SU-DHL-6 (cell line): ENCODE measurements at regions not wholly inside any gene's neighbourhood (a gene's known extent, or its start where the extent isn't known, plus 50 kb on each side); places are given as distances from the start of the nearest gene placed in this dataset.

Experiments used
- H2AFZ ChIP-seq: fragments of 200-600 bp; sonication (generic); 2 replicates; pipeline ENCODE4 v1.6.1; 2014; ENCODE audit warnings: low read depth, mild to moderate bottlenecking, moderate library complexity, mixed read lengths, antibody characterized with exemption, low read length; ENCODE audit not compliant: severe bottlenecking
- H3F3A ChIP-seq: fragments of 200-600 bp; shearing (Covaris generic); 2 replicates; pipeline ENCODE4 v1.6.0; 2016; ENCODE audit warnings: antibody characterized with exemption, mild to moderate bottlenecking; ENCODE audit not compliant: insufficient read depth
- H3K27ac ChIP-seq: fragments of 200-600 bp; sonication (generic); 2 replicates; pipeline ENCODE4 v1.5.1; 2016; ENCODE audit warnings: low read depth, mild to moderate bottlenecking, low read length, moderate library complexity, mixed read lengths
- H3K27me3 ChIP-seq: fragments of 200-600 bp; sonication (generic), shearing (Covaris generic); 2 replicates; pipeline ENCODE4 v1.6.0; 2014; ENCODE audit warnings: mild to moderate bottlenecking, low read length
- H3K36me3 ChIP-seq: fragments of 200-600 bp; sonication (generic); 2 replicates; pipeline ENCODE4 v1.6.1; 2014; ENCODE audit warnings: mild to moderate bottlenecking, low read length, mixed read lengths
- H3K4me2 ChIP-seq: fragments of 300-600, 200-600 bp; shearing (Covaris generic), sonication (generic); 2 replicates; pipeline ENCODE4 v1.6.0; 2014; ENCODE audit warnings: low read length, low read depth, mild to moderate bottlenecking; ENCODE audit not compliant: poor library complexity, severe bottlenecking
- H3K4me3 ChIP-seq: fragments of 200-600 bp; sonication (generic); 2 replicates; pipeline ENCODE4 v1.5.1; 2014; ENCODE audit warnings: antibody characterized with exemption, low read length, mild to moderate bottlenecking, mixed read lengths; ENCODE audit not compliant: insufficient read depth, poor library complexity, severe bottlenecking
- H3K79me2 ChIP-seq: fragments of 200-600 bp; sonication (generic); 2 replicates; pipeline ENCODE4 v1.6.1; 2014; ENCODE audit warnings: mild to moderate bottlenecking, low read length, moderate library complexity; ENCODE audit not compliant: insufficient read depth
- H3K9ac ChIP-seq: fragments of 200-600 bp; sonication (generic); 2 replicates; pipeline ENCODE4 v1.7.0; 2014; ENCODE audit warnings: mild to moderate bottlenecking, low read length
- H3K9me2 ChIP-seq: fragments of 200-600 bp; sonication (generic); replicated peaks from 2 replicates; pipeline ENCODE4 v1.6.1; 2014; ENCODE audit warnings: low read length; ENCODE audit not compliant: insufficient read depth
- H3K9me3 ChIP-seq: fragments of 200-600 bp; sonication (generic); 2 replicates; pipeline ENCODE4 v1.6.1; 2014; ENCODE audit warnings: low read length, mixed read lengths; ENCODE audit not compliant: insufficient read depth
- H4K20me1 ChIP-seq: fragments of 200-600 bp; sonication (generic); 2 replicates; pipeline ENCODE4 v1.6.1; 2014; ENCODE audit warnings: low read depth, mild to moderate bottlenecking, antibody characterized with exemption, low read length, moderate library complexity, mixed read lengths
- EZH2phosphoT487 ChIP-seq: fragments of 200-600 bp; sonication (generic), shearing (Covaris generic); conservative IDR thresholded peaks from 2 replicates; pipeline ENCODE4 v1.6.1; 2018; ENCODE audit warnings: mild to moderate bottlenecking, antibody characterized with exemption, low read length, moderate library complexity, mixed read lengths
- TF ChIP-seq, protein P1 (sequence below): fragments of 200-600 bp; sonication (generic); IDR thresholded peaks from one replicate; pipeline ENCODE4 v1.5.1; 2017; ENCODE audit warnings: antibody characterized with exemption, mild to moderate bottlenecking, low read length, moderate library complexity; ENCODE audit not compliant: insufficient read depth, poor library complexity, severe bottlenecking

DNA sequence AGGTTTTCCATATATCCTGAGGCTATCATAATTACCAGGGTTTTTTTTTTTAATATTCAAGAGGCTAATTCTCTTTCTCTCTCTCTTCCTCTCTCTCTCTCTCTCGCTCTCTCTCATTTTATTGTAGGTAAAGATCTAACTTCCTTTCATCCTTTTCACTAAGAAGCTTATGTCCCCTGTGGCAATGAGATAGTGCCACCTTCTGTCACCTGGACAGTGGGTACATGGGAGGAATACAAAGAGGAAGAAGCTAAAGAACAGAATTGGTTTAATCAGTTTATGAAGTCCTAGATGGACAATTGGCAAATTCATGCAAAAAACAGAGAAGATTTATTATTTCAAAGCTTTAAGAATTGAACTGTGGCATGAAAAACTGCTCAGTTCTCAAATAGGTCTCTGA lies 1582.3 kb upstream of the TMEFF2 start:
- Histone ChIP-seq H3K9me3 (no peaks in the 10 kb centered on the region), H3K9me2 (no peaks in the 10 kb centered on the region), H3K36me3 (no peaks in the 10 kb centered on the region), H2AFZ (peak overlapping the region; percentile 74), H3K4me2 (peak overlapping the region; percentile 38), H3K79me2 (no peaks in the 10 kb centered on the region), H3K9ac (no peak overlapping the region), H3F3A (no peaks in the 10 kb centered on the region), H3K4me3 (no peak overlapping the region), H3K27me3 (no peaks in the 10 kb centered on the region), H3K27ac (no peak overlapping the region), H4K20me1 (no peaks in the 10 kb centered on the region)
- TF ChIP-seq EZH2phosphoT487: no peak
- TF ChIP-seq, protein P1, sequence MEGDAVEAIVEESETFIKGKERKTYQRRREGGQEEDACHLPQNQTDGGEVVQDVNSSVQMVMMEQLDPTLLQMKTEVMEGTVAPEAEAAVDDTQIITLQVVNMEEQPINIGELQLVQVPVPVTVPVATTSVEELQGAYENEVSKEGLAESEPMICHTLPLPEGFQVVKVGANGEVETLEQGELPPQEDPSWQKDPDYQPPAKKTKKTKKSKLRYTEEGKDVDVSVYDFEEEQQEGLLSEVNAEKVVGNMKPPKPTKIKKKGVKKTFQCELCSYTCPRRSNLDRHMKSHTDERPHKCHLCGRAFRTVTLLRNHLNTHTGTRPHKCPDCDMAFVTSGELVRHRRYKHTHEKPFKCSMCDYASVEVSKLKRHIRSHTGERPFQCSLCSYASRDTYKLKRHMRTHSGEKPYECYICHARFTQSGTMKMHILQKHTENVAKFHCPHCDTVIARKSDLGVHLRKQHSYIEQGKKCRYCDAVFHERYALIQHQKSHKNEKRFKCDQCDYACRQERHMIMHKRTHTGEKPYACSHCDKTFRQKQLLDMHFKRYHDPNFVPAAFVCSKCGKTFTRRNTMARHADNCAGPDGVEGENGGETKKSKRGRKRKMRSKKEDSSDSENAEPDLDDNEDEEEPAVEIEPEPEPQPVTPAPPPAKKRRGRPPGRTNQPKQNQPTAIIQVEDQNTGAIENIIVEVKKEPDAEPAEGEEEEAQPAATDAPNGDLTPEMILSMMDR: peak; percentile 33

DNA sequence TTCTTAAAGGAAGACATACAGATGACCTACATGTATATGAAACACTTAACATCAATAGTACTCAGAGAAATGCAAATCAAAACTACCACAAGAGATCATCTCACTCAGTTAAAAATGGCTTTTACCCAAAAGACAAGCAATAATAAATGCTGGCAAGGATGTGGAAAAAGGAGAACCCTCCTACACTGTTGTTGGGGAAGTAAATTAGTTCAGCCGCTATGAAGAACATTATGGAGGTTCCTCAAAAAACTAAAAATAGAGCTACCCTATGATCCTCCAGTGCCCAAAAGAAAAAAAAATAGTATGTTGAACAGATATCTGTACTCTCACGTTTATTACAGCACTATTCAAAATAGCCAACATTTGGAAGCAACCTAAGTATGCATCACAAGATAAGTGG lies 1579.4 kb upstream of the TMEFF2 start:
- no peak overlapping the region for H3K27ac ChIP-seq
- no peak overlapping the region for H3K9ac ChIP-seq
- no peaks in the 10 kb centered on the region for H4K20me1 ChIP-seq
- H3K79me2 ChIP-seq: no peaks in the 10 kb centered on the region
- no peaks in the 10 kb centered on the region for H3K36me3 ChIP-seq
- H3K27me3 ChIP-seq: no peaks in the 10 kb centered on the region
- H3K9me3 ChIP-seq: no peaks in the 10 kb centered on the region
- no peak for TF ChIP-seq EZH2phosphoT487
- TF ChIP-seq, protein P1: no peak
- no peaks in the 10 kb centered on the region for H3K9me2 ChIP-seq
- no peaks in the 10 kb centered on the region for H3F3A ChIP-seq
- no peak overlapping the region for H2AFZ ChIP-seq
- H3K4me3 ChIP-seq: no peak overlapping the region
- H3K4me2 ChIP-seq: no peak overlapping the region

DNA sequence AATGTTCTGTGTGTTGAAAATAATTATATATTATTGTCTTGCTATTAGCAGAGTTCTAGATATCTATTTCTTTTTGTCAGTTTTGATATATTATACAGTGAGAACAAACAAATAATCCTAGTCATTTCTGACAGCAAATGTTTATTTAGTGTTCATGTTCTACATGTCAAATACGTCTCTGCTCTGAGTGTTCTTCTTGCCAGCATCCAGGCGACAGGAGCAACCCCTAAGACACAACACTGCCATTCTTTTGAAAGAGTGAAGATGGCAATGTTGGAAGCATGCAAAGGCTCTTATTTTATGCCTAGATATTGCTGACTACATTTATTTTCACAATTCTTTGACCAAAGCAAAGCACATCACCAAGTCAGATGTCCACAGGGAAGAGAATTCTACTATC lies 1556.6 kb upstream of the TMEFF2 start:
- no peaks in the 10 kb centered on the region for H3K79me2 ChIP-seq
- H3K9me3 ChIP-seq: no peaks in the 10 kb centered on the region
- no peaks in the 10 kb centered on the region for H3F3A ChIP-seq
- H3K9me2 ChIP-seq: no peaks in the 10 kb centered on the region
- no peak overlapping the region for H3K27ac ChIP-seq
- H3K27me3 ChIP-seq: no peaks in the 10 kb centered on the region
- no peaks in the 10 kb centered on the region for H4K20me1 ChIP-seq
- H2AFZ ChIP-seq: no peak overlapping the region
- no peak overlapping the region for H3K4me2 ChIP-seq
- H3K4me3 ChIP-seq: no peak overlapping the region
- no peak overlapping the region for H3K9ac ChIP-seq
- no peaks in the 10 kb centered on the region for H3K36me3 ChIP-seq
- TF ChIP-seq, protein P1: no peak
- no peak for TF ChIP-seq EZH2phosphoT487
